NCI-H1092 (cell line): ENCODE measurements at regions not wholly inside any gene's neighbourhood (a gene's known extent, or its start where the extent isn't known, plus 50 kb on each side); places are given as distances from the start of the nearest gene placed in this dataset.

ENCODE experiments used
- DNase-seq: peaks from one replicate; lab custom pipeline; 2025; lab: John Stamatoyannopoulos, UW

GRCh38 chr6:125658136-125658535, 91.3 kb upstream of the HEY2 start:
- no peak for DNase-seq

GRCh38 chr6:125658759-125659431, 90.5 kb upstream of the HEY2 start:
- no peak for DNase-seq

GRCh38 chr6:125659887-125660286, 89.5 kb upstream of the HEY2 start:
- no peak for DNase-seq

GRCh38 chr6:125662296-125662695, 87.1 kb upstream of the HEY2 start:
- no peak for DNase-seq

GRCh38 chr6:125665295-125665814, 84.1 kb upstream of the HEY2 start:
- no peak for DNase-seq

GRCh38 chr6:125667326-125667725, 82.1 kb upstream of the HEY2 start:
- DNase-seq, result no peak

- DNase-seq, result no peak
These were observed 81.4 kb upstream of the HEY2 start for GRCh38 chr6:125668071-125668470.

- no peak for DNase-seq
These were observed 78.9 kb upstream of the HEY2 start for GRCh38 chr6:125670568-125670967.

GRCh38 chr6:125671323-125671722, 78.1 kb upstream of the HEY2 start:
- no peak for DNase-seq

- DNase-seq, result no peak
These were observed 75.2 kb upstream of the HEY2 start for GRCh38 chr6:125674230-125674629.

GRCh38 chr6:125678601-125679000, 70.8 kb upstream of the HEY2 start:
- DNase-seq, result no peak

- no peak for DNase-seq
These were observed 70.3 kb upstream of the HEY2 start for GRCh38 chr6:125679128-125679527.

GRCh38 chr6:125679651-125680050, 69.8 kb upstream of the HEY2 start:
- DNase-seq, result no peak

- DNase-seq, result no peak
These were observed 66.5 kb upstream of the HEY2 start for GRCh38 chr6:125682939-125683338.

GRCh38 chr6:125688138-125688537, 61.3 kb upstream of the HEY2 start:
- DNase-seq, result no peak

- DNase-seq, result no peak
These were observed 56.0 kb upstream of the HEY2 start for GRCh38 chr6:125693480-125693879.

- no peak for DNase-seq
These were observed 49.8 kb upstream of the HEY2 start for GRCh38 chr6:125699591-125699990.
